HK-2 (cell line): ENCODE measurements at regions not wholly inside any gene's neighbourhood (a gene's known extent, or its start where the extent isn't known, plus 50 kb on each side); places are given as distances from the start of the nearest gene placed in this dataset.

Experiments
- DNase-seq: peaks from one replicate; pipeline ENCODE4 v3.0.0-alpha.2; 2018; ENCODE audit not compliant: unreplicated experiment

GRCh38 chr10:106183041-106183440 is 981.5 kb downstream of the SORCS1 start:
- no peak for DNase-seq

GRCh38 chr10:106182542-106182941 is 982.0 kb downstream of the SORCS1 start:
- no peak for DNase-seq

GRCh38 chr10:106181501-106181900 is 983.0 kb downstream of the SORCS1 start:
- DNase-seq = no peak

DNA sequence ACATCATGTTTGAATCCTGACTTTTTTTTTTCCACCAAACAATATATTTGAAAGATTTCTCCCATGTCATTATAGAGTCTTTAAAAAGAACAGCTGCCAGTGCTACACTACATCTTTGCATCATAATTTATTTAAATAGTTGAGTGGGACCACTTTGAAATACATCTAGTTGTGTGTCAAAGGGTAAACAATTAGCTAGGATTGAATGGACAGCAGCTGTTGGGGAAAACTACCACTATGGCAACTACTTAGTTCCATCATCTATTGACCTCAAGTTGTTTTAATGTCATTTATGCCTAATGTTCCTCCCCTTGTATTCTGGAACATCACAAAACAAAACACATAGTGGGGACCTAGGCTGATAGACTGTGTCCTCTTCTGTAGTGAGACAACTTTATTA is 985.1 kb downstream of the SORCS1 start:
- no peak for DNase-seq

DNA sequence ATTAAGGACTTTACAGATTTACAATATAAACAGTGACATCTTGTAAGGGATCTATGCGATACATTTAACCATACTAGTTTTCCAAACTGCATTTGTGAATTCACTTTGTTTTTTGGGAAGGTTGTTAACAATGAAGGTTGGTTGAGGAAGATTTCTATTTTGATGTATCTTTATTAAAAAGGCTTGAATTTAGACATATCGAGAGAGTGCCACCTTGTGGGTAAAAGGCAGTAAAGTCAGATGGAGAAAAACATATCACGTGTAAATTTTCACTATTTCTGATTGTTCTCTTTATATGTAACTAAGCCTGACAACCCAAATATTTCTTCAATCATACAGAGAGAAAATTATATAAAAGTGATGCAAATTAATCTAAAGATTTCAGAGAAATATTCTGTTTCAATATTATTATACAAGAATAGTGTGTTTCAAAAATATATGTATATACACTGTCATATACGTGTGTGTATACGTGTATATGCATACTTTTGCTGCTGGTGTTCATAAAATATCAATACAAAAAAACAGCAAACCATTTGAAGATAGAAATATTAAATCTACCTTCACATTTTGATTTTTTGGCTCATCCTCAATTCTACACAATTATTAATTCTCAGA is 988.6 kb downstream of the SORCS1 start:
- no peak for DNase-seq

DNA sequence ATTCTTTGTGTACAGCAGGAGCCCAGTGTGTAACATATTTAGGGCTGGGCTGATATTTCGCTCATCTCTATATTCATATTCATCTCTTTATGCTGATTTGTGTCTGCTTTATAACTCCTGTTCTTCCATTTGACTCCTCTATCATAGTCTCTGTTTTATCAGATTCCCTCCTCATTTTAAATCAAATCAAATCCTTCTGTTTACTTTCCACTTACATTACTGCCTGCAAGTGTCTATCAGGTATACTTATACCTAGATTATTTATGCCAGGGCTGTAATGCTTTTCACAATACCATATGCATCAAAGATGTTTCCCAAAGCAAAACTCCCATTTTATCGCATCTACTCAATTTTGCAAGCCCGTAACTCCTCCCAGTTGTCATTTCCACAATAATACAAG is 990.7 kb downstream of the SORCS1 start:
- DNase-seq = no peak

GRCh38 chr10:106169241-106169640 is 995.3 kb downstream of the SORCS1 start:
- no peak for DNase-seq

DNA sequence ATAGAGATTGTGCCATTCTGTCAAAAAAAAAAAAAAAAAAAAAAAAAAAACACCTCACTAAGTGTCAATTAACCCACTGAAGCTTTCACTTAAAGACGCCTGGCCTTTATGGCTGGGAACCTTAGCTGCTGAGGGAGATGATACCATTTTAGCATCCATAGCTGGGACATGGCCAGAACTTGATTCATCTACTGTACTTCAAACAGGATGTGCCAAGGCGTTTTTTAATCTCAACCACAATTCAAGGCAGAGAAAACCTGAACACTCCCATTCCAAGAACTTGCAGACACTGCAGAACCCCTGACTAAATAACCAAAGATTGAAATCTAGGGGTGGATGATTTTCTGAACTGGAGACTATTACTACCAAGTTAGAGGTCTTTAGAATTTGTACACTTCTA is 996.6 kb downstream of the SORCS1 start:
- DNase-seq = no peak

DNA sequence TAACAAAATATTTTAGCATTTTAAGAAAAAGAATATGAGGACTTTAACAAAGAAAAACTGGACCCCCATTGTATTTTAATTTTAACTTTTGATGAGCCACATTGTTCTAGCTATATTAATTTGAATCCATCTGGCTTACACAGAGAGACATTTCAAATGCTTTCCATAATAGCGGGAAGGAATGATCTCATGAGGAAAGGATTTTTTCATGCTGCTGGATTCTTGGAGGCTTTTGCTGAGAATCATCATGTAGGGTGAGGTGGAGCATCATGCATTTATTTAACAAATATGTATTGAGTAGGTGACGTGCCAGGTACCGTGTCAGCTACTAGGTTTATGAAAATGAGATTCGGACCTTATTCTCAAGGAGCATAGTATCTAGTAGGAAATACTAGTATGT is 1006.3 kb downstream of the SORCS1 start:
- DNase-seq = no peak

DNA sequence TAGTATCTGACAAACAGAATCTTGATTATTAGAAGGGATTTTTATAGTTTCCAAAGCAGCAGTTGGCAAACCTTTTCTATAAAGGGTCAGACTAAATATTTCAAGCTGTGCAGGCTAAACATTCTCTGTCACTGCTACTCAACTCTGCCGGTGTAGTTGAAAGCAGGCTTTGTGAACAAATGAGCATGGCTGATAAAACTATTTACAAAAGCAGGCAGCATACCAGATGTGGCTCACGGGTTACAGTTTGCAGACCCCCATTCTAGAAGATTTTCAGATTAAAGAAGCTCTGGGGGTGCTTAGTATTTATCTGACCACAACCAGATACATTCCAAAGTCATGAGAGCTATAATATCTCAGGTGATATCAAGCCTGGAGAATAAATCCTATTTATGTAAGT is 1017.5 kb downstream of the SORCS1 start:
- no peak for DNase-seq

DNA sequence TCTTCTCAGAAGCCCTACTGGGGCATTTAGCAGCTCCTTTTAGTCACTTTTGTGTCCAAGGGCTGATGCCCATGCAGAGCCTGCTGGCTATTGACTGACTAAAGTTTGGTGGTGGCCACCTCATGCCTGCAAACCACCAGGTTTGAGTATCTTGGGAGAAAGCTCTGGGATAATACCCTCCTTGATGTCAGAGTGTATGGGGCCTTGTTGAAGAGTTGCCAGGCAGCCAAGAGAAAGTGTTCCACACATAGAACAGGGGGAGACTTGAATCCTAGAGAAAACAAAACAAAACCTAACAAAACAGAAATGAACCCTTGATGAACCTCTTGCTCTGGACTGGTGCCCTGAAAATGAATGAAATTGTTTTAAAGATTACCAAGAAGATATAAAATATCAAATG is 1024.6 kb downstream of the SORCS1 start:
- DNase-seq = no peak

GRCh38 chr10:106136175-106136574 is 1028.3 kb downstream of the SORCS1 start:
- no peak for DNase-seq

DNA sequence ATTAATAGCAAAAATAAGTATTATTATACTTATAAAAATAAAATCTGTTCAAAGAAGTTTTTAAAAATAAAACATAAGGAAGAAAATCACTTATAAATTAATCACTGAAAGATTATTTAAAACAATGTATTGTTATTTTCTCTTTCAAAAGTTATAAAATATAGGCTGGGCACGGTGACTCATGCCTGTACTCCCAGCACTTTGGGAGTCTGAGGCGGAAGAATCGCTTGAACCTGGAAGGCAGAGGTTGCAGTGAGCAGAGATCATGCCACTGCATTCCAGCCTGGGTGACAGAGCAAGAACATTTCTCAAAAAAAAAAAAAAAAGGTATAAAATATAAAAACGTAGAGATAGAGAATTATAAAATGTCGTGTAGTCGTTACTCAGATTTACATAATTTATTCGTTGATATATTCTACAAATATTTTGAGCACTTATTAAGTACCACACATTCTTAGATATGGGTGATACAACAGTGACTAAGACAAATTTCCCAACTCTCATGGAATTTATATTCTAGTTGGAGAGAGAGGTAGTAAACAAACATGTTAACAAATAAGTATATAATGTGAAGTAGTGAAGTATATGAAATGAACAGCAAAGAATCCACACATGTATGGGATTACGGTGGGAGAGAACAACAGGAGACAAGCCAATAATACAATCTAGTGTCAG is 1030.0 kb downstream of the SORCS1 start:
- DNase-seq = no peak

DNA sequence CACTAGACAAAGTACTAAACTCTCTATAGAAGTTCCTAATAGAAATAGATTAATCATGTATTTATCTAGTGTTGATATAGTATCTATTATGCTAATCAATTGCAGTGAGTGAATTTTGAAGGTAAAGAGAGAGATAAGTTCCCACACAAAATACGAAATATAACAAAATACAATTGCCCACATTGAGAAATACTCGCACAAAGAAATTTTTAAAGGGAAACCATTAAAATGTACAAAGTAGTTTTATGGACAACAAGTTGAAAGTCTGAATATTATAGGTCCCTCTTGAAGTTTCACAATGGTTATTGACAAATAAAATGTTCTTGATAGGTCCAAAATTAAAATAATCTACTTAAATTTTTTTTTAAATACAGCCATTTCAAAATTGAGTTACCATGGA is 1031.1 kb downstream of the SORCS1 start:
- DNase-seq = no peak

DNA sequence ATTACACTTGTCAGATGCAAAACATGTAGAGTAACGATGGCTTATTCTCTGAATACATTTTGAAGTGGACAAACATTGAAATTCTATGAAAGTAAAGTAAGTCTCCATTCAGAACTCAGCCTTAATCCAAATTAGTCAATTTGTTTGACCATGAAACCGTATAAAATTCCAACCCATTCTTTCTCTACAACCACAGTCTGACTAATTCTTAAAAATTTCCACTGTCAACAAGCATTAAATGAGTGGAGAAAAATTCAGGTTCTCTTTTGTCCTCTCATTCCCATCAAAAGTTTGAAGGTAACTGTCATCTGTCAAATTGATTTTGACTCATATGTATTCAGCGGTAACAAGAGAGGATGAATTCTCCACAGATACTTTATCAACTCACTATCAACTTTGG is 1031.5 kb downstream of the SORCS1 start:
- DNase-seq = no peak

DNA sequence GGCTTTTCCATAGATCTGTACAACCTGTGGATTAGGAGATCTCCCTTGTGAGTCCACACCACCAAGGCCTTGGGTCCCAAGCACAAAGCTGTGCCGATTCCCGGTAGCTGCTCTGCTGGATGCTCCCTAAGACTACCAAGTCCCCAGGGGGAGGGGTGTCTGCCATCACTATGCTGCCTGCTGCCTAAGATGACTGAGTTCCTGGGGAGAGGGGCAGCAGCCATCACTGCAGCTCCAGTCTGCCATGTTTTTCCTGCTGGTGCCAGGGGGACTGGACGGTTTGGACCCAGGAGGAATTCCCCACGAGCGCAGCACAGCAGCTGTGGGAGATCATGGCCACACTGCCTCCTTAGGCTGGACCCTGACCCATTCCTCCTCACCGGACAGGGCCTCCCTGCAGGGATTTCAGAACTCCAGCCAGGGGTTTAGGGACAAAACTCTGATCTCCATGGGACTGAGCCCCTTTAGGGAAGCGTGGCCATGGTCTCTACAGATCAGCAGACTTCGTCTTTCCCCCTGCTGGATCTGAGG is 1049.8 kb downstream of the SORCS1 start:
- no peak for DNase-seq

GRCh38 chr10:106111246-106111645 is 1053.3 kb downstream of the SORCS1 start:
- DNase-seq = no peak

DNA sequence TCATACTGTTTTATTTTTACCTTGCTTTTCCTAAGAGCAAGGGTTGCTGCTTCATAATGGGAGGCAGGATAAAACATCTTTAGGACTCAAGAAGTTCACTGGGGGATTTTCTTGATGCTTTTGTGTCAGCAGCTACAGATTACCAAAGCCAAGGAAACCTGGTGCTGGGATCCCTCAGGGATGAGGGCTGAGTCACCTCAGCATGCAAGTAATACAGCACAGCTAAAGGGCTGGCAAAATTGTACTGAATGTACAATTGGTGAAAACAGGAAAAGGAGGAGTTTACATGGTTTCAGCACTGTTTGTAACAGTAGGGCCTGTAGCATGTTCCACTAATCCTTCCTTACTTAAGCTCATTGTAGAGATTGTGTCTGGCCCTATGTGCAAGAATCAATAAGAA is 1056.8 kb downstream of the SORCS1 start:
- DNase-seq = no peak

GRCh38 chr10:106106114-106106513 is 1058.4 kb downstream of the SORCS1 start:
- DNase-seq = no peak

DNA sequence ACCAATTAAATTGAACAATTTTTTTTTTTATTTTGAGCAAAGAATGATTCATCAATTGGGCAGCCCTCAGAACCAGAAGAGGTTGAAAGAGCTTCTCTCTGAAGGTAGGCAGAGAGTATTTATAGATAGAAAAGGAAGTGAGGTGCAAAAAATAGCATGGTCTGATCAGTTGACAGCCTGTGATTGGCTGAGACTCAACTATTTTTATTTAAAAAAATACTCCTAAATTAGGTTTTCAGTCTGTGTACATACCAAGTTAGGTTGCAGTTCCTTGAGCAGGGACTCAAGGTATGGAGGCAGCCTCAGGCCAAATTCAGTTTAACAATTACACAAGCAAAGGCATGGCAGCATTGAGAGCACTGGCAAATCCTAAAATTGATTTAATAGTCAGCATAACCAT is 1074.7 kb downstream of the SORCS1 start:
- no peak for DNase-seq

DNA sequence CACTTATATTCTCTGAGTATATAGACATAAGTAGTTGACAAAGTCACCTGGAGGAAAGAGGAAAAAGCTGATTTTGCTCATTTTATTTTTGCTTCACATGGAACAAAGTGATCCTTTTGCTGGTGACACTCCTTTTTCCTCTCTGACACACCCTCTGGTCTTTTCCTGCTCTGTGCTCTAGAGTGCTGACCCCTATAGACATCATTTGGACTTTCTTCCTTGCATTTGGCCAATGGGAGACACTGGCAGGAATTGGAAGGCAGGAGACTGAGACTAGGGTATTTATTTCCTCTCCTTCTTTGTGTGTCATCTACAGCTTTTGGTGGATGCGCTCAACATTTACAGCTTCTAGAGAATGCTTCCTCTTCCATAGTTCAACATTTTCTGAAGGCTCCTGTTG is 1078.1 kb downstream of the SORCS1 start:
- no peak for DNase-seq

GRCh38 chr10:106083572-106083971 is 1080.9 kb downstream of the SORCS1 start:
- no peak for DNase-seq

- DNase-seq = no peak
Measured at GRCh38 chr10:106082865-106083264, 1081.6 kb downstream of the SORCS1 start.
